ENCODE measurements at regions not wholly inside any gene's neighbourhood (a gene's known extent, or its start where the extent isn't known, plus 50 kb on each side); places are given as distances from the start of the nearest gene placed in this dataset.

- peaks cover 5% of the 10 kb centered on the region; the same call in 2 of the 3 replicates for H3K4me1 Mint-ChIP-seq
- H3K36me3 ChIP-seq (ENCODE audit: insufficient read depth): no peaks in the 10 kb centered on the region
- no peaks in the 10 kb centered on the region for H4K20me1 ChIP-seq (replicated peaks; ENCODE audit: insufficient read depth)
- H3K4me3 ChIP-seq: no peak overlapping the region
- H2AFZ ChIP-seq: no peak overlapping the region
- DNase-seq (ENCODE audit: low spot score) (no peak), ATAC-seq (no peak)
- no peaks in the 10 kb centered on the region for H3K27me3 Mint-ChIP-seq (ENCODE audit: insufficient read depth, low read depth, poor library complexity)
- no peak overlapping the region for H3K27ac ChIP-seq (ENCODE audit: low read depth)
- 0 out of 2 replicates have a peak, but pooled peaks cover 4% of the 10 kb centered on the region for H3K4me1 ChIP-seq (ENCODE audit: insufficient read depth)
- H3K9me2 ChIP-seq (ENCODE audit: insufficient read depth): no peaks in the 10 kb centered on the region
- H3K36me3 Mint-ChIP-seq (ENCODE audit: low read depth): no peaks in the 10 kb centered on the region
- H3K9me3 Mint-ChIP-seq: no peaks in the 10 kb centered on the region; the same call in 2 of the 3 replicates
- H3K79me2 ChIP-seq (replicated peaks; ENCODE audit: insufficient read depth): no peaks in the 10 kb centered on the region
- no peaks in the 10 kb centered on the region for H3K27me3 ChIP-seq (ENCODE audit: insufficient read depth)
- H3F3A ChIP-seq (replicated peaks; ENCODE audit: low read depth): no peaks in the 10 kb centered on the region
- TF ChIP-seq REST (IDR thresholded peaks at IDR 0.05; ENCODE audit: unreplicated experiment) (no peak), NANOG (IDR thresholded peaks at IDR 0.05; ENCODE audit: borderline replicate concordance) (no peak), JUNB (IDR thresholded peaks at IDR 0.05; ENCODE audit: unreplicated experiment) (no peak), POLR2AphosphoS5 (IDR thresholded peaks at IDR 0.05; ENCODE audit: low read depth) (no peak), ETS1 (IDR thresholded peaks at IDR 0.05) (no peak), EZH2phosphoT487 (IDR thresholded peaks at IDR 0.05; ENCODE audit: unreplicated experiment) (no peak), ZNF114 (CRISPR knock-in tag; IDR thresholded peaks at IDR 0.05) (no peak), EZH2 (IDR thresholded peaks at IDR 0.05; ENCODE audit: low read depth, unreplicated experiment) (no peak), ZNF331 (CRISPR knock-in tag; IDR thresholded peaks at IDR 0.05; ENCODE audit: low read depth) (no peak), STAT1 (IDR thresholded peaks at IDR 0.05; ENCODE audit: unreplicated experiment) (no peak), CREB1 (CRISPR knock-in tag; IDR thresholded peaks at IDR 0.05; ENCODE audit: low read depth) (no peak), ZNF462 (CRISPR knock-in tag; IDR thresholded peaks at IDR 0.05) (no peak), CTCF (conservative IDR thresholded peaks at IDR 0.05; ENCODE audit: low read depth in 2 of 2) (no peak)
- H3K4me2 ChIP-seq: no peak overlapping the region
- H3K27ac Mint-ChIP-seq: no peak overlapping the region
- H3K4me3 Mint-ChIP-seq: no peak overlapping the region
These were observed 578.1 kb upstream of the AADAT start for GRCh38 chr4:170667814-170668213.

All from GM23338 (cell line).